ENCODE measurements at regions not wholly inside any gene's neighbourhood (a gene's known extent, or its start where the extent isn't known, plus 50 kb on each side); places are given as distances from the start of the nearest gene placed in this dataset.

DNA sequence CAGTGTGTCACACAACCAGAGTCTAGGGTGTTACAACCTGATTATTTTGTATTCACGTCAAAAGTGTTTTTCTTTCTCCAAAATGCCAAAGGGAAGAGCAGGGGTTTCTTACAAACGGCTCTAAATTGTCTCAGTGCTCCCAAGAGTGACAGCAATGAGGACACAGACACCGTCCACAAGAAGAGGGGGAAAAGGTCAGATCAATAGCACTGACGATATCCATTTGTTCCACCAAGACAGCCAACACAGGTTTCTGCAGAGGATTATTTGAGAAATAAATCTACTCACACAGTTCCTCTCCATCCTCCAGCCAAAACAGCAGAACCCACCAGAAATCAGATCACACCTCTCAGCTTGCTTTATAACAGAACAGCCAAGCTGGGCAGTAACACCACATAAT, 193.9 kb downstream of the SEC16B start:
- BruUV-seq (replicated peaks): no TSS peak
- Histone ChIP-seq H4K20me1 (ENCODE audit: insufficient read depth) (no peaks in the 10 kb centered on the region), H2AFZ (no peak overlapping the region), H3K9me2 (ENCODE audit: insufficient read depth) (no peaks in the 10 kb centered on the region), H3K27me3 (ENCODE audit: insufficient read depth, low read depth) (no peaks in the 10 kb centered on the region), H3K27ac (no peak overlapping the region), H3K4me3 (no peak overlapping the region), H3K79me2 (ENCODE audit: low read depth) (no peaks in the 10 kb centered on the region), H3K4me2 (no peak overlapping the region), H3K9me3 (ENCODE audit: insufficient read depth, low read depth) (no peaks in the 10 kb centered on the region), H3K4me1 (replicated peaks; ENCODE audit: insufficient read depth) (no peaks in the 10 kb centered on the region), H3K36me3 (ENCODE audit: low read depth) (no peaks in the 10 kb centered on the region), H3F3A (ENCODE audit: insufficient read depth, low read depth) (no peaks in the 10 kb centered on the region)
- no peak for TF ChIP-seq EZH2 (IDR thresholded peaks at IDR 0.05; ENCODE audit: low read depth)
- TF ChIP-seq, protein P1, sequence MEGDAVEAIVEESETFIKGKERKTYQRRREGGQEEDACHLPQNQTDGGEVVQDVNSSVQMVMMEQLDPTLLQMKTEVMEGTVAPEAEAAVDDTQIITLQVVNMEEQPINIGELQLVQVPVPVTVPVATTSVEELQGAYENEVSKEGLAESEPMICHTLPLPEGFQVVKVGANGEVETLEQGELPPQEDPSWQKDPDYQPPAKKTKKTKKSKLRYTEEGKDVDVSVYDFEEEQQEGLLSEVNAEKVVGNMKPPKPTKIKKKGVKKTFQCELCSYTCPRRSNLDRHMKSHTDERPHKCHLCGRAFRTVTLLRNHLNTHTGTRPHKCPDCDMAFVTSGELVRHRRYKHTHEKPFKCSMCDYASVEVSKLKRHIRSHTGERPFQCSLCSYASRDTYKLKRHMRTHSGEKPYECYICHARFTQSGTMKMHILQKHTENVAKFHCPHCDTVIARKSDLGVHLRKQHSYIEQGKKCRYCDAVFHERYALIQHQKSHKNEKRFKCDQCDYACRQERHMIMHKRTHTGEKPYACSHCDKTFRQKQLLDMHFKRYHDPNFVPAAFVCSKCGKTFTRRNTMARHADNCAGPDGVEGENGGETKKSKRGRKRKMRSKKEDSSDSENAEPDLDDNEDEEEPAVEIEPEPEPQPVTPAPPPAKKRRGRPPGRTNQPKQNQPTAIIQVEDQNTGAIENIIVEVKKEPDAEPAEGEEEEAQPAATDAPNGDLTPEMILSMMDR (conservative IDR thresholded peaks at IDR 0.05): no peak
- CTCF ChIA-PET: no interaction called here
- intact Hi-C loops (cut with micrococcal nuclease; ENCODE audit: unreplicated experiment): no loop called here
- no peak for DNase-seq
- POLR2A ChIA-PET (ENCODE audit: unreplicated experiment): no interaction called here

DNA sequence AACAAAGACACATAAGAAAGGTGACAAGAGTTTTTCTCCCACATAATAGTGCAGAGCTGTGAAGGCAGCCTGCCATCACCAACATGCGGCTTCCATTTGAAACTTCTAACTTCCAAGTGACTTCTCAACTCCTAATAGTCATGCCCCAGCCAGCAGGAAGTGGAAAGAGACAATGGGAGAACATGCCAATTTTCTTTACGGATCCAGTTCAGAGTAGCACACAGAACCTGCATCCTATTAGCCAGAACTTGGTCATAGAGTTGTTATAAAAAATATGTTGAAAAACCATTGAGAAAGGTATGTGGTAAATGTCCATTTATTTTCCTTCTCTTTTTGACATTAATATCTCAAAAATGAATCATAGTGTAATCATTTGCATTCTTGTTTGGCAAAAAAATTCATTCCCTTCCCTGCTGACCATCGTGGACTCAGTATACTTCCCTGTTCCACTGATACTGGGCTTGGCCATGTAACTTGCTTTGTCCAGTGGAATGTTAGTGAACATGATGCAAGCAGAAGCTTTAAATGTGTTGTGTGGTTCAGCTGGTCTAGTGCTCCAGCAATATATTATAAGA, 197.4 kb downstream of the SEC16B start:
- H3K79me2 ChIP-seq (ENCODE audit: low read depth): no peaks in the 10 kb centered on the region
- ChIA-PET POLR2A (ENCODE audit: unreplicated experiment) (no interaction called here), CTCF (no interaction called here)
- no peaks in the 10 kb centered on the region for H3K36me3 ChIP-seq (ENCODE audit: low read depth)
- H3F3A ChIP-seq (ENCODE audit: insufficient read depth, low read depth): no peaks in the 10 kb centered on the region
- H3K4me1 ChIP-seq (replicated peaks; ENCODE audit: insufficient read depth): no peaks in the 10 kb centered on the region
- no peak overlapping the region for H2AFZ ChIP-seq
- no TSS peak for BruUV-seq (replicated peaks)
- no peak overlapping the region for H3K4me2 ChIP-seq
- H3K27me3 ChIP-seq (ENCODE audit: insufficient read depth, low read depth): no peaks in the 10 kb centered on the region
- intact Hi-C loops (cut with micrococcal nuclease; ENCODE audit: unreplicated experiment): no loop called here
- no peak overlapping the region for H3K27ac ChIP-seq
- no peak overlapping the region for H3K4me3 ChIP-seq
- TF ChIP-seq, protein P1 (conservative IDR thresholded peaks at IDR 0.05): no peak
- no peaks in the 10 kb centered on the region for H4K20me1 ChIP-seq (ENCODE audit: insufficient read depth)
- no peak for DNase-seq
- no peaks in the 10 kb centered on the region for H3K9me3 ChIP-seq (ENCODE audit: insufficient read depth, low read depth)
- H3K9me2 ChIP-seq (ENCODE audit: insufficient read depth): no peaks in the 10 kb centered on the region

DNA sequence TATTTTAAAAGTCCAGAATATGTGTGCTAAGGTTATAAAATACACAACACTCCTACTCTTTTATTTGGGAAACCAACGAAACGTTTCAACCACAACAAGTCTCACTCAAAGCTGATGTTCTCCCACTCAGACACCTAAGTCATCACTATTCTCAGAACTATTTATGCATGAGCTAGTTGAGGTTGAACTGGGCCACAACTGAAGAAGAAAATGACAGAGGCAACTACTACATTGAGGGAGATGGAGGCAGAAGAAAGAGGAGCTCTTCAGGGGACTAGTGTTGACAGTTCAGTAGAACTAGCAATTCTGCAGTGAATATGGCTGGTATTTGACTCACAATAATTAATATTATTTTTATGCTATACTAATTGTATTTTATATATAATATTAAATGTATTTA, 198.2 kb downstream of the SEC16B start:
- no peaks in the 10 kb centered on the region for H3F3A ChIP-seq (ENCODE audit: insufficient read depth, low read depth)
- H3K27ac ChIP-seq: no peak overlapping the region
- no TSS peak for BruUV-seq (replicated peaks)
- H3K4me1 ChIP-seq (replicated peaks; ENCODE audit: insufficient read depth): no peaks in the 10 kb centered on the region
- intact Hi-C loops (cut with micrococcal nuclease; ENCODE audit: unreplicated experiment): no loop called here
- ChIA-PET POLR2A (ENCODE audit: unreplicated experiment) (no interaction called here), CTCF (no interaction called here)
- no peaks in the 10 kb centered on the region for H3K79me2 ChIP-seq (ENCODE audit: low read depth)
- H3K4me3 ChIP-seq: no peak overlapping the region
- no peaks in the 10 kb centered on the region for H3K36me3 ChIP-seq (ENCODE audit: low read depth)
- H3K9me2 ChIP-seq (ENCODE audit: insufficient read depth): no peaks in the 10 kb centered on the region
- H3K27me3 ChIP-seq (ENCODE audit: insufficient read depth, low read depth): no peaks in the 10 kb centered on the region
- H3K4me2 ChIP-seq: no peak overlapping the region
- no peak overlapping the region for H2AFZ ChIP-seq
- H4K20me1 ChIP-seq (ENCODE audit: insufficient read depth): no peaks in the 10 kb centered on the region
- TF ChIP-seq, protein P1 (conservative IDR thresholded peaks at IDR 0.05): no peak
- no peak for TF ChIP-seq EZH2 (IDR thresholded peaks at IDR 0.05; ENCODE audit: low read depth)
- H3K9me3 ChIP-seq (ENCODE audit: insufficient read depth, low read depth): no peaks in the 10 kb centered on the region
- DNase-seq: no peak

Data from PC-9 (cell line).